ENCODE measurements at regions not wholly inside any gene's neighbourhood (a gene's known extent, or its start where the extent isn't known, plus 50 kb on each side); places are given as distances from the start of the nearest gene placed in this dataset.

DNA sequence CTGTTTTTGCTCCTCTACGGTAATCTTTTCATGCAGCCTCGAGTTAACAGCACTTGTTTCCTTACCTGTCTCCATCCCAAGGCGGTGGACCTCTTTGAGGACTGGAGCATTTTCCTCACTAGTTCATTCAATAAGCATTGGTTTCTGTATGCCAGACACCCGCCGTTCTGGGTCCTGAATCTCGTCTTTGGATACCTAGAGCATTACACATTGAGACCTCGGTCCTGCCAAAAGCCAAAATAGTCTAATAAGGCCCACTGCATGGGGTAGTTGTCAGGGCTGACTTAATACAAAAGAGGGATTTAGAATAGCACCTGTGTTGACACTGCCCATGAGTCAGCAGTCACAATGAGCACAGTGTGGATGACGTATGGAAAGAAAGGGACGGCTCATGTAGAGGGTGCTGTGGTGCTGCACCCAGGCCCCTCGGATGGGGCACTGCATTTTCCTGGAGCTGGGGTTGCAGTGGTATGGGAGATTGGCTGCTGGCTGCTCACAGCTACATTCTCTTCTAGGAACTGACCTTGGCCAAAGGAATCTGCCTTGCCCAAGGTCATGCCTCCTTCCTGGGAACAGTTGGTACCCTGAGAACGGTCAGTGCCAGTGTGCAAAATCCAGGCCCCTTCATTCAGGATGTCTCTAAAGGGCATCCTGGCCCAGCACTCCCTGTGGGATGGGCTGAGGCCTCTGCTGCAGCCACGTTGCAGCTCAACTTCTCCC is 126.9 kb upstream of the NCK2 start:
- DNase-seq: no peak

DNA sequence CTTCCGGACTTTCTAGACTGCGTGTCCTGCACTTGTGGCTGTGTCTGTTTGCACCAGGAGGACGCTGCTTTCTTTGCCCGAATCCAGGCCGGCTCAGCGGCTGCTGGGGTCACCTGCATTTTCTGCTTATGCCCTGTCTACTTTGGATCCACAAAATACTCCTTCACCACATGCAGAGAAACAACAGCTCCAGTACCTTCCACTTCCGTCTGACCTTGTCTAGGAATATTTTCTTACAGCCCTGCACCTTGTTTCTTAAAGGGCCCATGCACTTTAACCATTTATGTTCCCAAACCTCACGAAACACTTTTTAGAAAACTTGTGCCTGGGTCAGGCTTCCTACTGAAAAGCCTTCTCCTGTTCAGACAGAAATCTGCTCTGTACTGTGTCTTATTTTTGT is 129.4 kb upstream of the NCK2 start:
- DNase-seq: no peak

DNA sequence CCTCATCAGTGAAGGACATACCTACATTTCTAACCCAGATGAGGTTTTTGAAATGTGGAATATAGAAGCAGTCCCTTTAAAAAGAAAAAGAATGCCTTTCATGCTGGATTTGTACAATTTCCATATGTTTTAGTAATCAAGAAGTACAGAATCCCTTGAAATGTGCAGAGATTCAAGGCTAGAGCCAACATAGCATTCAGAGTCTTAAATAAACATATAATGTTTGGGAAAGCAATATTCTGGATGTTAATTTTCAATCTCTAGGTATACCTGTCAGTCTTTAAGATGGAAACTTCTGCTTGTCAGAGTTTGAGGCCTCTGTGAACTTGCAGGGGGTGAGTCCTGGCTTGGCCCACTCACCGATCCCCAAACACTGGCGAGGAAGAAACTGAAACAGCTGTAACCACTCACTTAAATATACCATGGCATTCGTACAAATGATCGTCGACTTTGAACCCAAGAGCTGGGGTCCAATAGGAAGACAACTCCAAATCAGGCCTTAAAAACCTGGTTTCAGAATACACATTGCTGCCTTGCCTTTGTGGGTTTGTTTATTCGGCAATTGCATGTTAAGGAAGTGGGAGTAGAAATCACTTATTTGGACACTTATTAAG is 132.8 kb upstream of the NCK2 start:
- no peak for DNase-seq

DNA sequence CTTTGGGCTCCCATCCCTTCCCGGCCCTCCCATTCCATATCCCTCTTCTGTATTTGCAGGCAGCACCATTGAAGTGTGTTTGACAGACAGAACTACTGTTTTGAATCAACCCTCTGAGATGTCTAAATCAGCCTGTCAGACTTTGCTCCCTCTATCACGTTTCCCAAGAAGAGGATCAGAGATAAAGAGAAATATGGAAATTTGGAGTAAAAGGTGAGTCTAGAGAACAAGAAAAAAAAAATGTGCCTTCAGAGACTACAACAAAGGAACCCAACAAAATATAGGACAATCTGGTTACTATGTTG is 133.4 kb upstream of the NCK2 start:
- DNase-seq: no peak

DNA sequence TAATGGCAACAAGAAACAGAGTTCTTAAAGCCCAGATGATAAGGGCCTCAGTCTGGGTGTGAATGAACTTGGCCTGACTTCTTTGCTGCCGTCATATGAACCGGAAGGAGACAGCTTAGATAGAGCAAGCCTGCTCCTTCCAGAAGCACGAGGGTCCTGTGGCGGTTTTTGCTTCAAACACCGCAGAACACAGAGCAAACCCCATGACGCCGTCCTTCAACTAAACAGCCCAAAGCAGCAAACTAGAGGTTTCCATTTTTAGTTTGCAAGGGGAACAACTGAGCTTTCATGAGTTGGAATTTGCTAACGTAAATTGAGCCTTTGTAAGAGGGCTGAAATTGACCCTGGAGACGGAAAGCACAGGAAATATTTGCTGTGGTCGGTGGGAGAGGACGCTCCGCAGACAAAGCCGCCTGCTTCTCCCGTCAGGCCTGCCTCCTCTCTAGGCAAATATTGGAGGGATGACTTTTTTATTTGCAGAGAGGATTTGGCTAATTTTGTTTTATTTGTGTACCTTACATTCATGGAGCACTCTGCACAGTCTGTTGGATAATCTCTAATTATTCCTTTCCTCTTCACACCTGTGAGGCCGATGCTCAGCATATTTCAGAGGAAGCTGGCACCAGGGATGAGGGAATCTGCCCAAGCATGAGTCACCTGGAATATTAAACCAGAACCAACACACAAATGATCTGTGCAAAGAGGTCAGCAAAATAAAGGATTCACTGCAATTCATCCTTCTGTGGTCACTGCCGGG is 134.0 kb upstream of the NCK2 start:
- DNase-seq: no peak

DNA sequence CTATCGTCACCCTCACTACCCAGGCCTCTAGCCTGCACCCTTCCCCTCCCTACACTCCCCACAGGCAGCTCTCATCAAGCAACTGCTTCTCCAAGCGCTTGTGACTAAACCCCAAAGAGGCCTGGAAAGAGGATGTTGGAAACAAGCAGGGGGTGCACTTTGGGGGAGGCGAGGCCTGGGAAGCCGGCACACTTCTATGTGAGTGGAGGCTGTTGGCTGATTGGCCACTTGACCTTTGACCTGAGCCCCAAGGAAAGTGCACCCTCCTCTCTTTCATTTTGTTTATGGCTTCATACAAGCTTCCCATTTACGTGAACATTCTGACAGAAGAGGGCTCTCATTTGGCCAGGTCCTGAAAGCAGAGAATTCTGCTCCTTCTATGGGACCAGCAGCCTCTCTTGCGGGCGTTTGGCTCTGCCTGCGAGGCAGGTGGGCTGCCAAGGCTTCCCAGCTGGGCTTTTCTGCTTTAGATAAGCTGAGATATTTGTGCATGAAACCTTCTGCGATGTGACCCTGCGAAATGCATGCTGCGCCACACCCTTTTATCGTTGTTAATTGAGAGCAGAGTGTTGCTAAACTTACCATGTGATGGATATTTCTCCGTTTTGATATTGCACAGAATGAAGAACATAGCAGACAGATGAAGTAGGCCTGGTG is 134.8 kb upstream of the NCK2 start:
- DNase-seq: no peak

DNA sequence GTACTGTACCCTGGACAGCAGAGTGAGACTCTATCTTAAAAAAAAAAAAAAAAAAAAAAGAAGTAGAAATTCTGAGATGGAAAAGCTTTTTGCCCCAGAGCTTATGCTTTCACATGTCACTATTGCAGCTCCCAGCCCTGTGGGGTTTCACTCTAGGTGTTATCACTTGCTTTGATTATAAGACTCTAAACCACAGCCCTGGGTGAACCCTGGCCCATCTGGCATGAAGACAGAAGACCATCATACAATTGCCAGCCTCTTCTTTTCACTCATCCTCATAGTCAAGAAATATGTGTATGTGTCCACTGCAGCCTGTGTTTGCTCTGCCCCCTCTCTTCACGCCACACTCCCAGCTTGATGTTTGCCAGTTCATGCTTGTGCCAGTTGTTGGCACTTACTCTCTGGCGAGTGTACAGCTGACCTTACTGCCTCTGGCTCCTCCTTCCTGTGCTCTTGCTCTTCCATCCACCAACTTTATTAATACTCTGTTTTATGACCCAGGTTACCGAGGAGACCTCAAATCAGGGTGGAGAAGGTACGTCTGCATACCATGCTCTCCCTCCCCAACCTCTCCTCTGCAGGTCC is 136.7 kb upstream of the NCK2 start:
- no peak for DNase-seq

DNA sequence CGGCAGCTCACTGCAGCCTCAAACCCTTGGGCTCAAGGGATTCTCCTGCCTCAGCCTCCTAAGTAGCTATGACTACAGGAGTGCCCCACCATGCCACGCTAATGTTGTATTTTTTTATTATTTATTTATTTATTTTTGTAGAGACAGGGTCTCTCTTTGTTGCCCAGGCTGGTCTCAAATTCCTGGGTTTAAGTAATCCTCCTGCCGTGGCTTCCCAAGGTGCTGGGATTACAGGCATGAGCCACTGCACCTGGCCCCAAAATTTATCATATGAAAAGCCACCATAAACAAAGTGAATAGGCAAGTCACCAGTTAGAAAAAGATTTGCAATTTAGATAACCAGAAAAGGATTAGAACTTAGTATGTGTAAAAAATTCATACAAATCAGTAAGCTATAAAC is 138.6 kb upstream of the NCK2 start:
- no peak for DNase-seq

DNA sequence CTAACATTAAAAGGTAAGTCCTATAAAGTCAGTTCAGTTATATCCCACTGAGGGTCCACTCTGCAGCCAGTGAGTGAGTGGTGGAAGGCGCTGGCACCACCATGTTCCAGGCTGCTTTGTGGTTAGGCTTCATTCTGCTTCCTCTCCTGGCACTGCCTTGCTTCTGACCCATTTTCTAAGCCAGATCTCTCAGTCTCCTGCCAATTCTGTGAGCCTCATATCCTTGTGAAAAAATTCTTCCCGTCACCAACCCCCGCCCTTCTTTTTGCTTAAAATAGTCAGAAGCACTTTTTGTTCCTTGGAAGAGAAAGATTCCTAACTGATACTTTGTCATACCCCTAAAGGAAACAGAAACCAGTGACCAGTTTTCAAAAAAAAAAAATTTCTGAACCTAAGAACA is 139.8 kb upstream of the NCK2 start:
- DNase-seq: no peak

DNA sequence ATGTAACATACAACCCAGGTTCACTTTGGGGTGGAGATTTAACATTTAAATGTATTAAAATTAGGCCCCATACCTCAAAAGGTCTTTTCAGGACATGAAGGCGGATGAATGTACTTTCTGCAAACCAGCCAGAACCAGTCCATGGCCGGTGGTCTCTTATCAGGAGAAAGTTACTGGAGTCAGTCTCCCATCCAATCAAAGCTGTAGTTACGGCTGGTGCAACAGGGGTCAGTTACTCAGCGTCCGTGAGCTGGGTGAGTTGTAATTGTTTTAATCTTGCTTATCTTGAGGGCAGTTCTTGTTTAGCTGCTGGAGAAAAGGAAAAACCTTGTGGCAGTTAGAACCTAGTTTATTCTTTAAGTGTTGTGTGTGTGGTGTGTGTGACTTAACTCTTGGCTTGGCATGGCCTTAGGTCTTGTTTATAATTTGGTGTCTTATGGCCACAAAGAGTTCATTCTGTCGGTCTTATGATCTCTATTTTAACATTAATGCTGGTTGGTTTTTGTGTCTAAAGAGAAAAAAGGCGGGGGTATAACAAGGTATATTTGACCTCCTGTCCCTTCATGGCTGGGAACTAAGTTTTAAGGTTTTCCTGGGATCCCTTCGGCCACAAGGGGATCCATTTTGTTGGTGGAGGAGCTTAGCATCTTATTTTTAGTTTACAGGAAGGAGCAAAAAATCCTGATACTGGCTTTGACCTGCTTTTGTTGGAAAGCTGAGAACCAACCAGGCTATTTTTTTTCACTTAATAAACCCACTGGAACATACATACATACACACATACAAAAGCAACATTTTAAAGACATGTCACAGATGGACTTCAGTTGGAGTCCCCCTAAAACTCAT is 143.5 kb upstream of the NCK2 start:
- DNase-seq: no peak

DNA sequence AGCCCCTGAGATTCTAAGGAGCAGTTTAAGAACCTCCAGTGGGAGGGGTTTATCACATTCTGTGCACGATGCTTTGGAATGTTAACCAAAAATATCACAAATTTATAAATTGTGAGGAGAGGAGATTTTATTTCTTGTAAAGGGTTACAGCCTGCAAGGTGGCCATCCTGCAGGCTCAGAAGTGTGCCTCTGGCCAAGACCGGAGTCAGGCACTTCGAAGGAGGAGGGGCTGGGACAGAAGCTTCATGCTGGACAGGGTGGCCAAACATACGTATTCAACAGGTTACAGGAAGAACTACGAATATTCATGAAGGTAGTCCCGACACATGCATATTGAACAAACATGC is 144.1 kb upstream of the NCK2 start:
- DNase-seq: no peak

DNA sequence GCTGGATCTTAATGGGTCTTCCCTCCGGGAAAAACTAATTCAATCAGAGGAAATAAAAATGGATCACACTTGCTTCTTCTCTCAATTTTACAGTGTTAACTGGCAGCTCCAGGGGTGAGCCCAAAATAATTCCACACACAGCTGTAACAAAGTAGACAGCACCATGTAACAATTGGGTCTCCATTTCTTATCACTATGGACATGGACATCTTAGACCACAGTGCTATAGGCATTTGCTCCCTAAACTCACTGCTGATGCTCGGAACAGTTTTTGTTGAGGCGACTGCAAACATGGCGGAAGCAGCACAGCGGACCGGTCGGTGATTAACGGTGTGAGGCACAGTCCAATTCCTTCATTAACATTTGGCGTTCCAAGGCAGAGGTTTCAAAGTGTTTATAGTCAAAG is 144.7 kb upstream of the NCK2 start:
- DNase-seq: no peak

DNA sequence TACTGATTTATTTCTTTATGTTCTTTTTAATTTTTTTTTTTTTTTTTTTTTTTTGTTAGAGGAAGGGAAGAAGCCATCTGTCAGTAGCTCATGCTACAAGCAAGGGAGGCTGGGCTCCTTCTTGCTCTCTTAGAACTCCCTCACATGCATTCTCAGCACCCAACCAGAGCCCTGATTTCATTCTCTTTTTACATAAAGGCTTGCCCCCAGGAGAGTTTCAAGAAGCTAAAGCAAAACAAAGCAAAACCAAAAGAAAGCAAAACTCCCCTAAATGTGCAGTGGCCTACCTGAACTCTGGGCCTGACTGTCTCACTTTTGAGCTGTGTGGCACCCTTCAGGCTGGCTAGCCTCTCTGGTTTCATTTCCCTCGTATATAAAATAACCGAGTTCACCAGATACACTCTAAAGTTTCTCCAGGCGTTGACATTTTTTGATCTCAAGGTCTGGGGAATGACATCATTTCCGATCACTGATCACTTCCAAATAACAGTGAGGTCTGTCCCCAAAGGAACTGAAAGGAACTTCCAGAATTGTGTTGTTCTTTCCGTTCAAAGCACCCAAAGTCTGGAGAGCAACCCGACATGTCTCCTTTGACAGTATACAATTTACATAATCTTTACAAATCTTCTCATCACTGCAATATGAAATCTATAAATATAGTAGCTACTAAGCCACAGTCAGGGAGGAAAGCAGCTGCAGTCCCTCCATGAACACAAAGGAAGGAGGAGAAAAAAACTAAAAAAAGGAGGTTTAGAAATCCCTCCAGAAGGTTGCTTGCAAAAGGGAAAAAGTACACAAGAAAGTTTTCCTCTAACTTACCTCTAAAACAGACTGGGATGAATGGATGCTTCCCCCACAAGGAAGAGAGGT is 145.6 kb upstream of the NCK2 start:
- DNase-seq: no peak

DNA sequence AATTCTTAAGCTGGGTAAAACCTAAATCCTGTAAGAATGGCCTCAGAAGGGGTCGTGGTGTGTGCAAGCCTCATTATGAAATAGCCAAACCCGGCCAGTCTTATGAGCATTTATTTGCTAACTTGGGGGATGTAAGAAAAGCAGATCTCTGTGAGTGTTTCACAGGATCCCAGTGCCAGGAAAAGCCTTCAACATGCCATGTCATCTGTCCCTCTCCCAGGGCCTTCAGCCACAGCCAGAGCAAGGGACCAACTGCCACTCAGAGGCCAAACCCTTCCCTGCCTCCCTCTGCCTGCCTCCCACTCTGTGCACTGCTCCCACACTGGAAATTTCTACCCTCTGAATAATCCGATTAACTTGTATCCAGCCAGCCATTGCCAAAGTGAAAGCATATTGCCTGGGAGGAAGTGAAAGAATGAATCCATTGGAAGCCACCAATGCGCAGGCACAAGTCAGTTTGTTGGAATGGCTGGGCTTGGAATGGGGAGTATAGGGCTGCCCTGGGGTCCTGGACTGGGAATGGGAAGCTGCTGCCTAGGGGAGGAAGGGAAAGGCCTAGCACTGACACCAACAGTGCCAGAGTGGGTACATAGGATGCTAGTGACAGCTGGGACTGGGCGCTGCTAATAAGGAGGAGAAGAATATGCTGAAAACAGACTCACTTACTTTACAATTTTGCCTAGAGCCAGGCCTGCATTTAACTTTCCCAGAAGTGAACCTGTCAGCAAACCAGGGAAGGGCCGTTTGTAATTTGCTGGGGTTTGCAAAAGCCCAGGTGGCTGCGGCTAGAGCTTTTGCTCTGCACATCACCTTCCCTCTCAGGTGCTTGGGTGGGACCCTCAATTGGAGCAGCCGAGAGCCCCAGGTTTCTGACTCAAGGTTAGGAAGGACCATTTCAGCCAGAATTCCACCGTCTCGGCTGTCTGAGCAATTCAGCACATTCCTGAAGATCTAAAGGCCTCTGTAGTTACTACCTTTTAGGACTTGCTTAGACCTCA is 146.6 kb upstream of the NCK2 start:
- DNase-seq: no peak

DNA sequence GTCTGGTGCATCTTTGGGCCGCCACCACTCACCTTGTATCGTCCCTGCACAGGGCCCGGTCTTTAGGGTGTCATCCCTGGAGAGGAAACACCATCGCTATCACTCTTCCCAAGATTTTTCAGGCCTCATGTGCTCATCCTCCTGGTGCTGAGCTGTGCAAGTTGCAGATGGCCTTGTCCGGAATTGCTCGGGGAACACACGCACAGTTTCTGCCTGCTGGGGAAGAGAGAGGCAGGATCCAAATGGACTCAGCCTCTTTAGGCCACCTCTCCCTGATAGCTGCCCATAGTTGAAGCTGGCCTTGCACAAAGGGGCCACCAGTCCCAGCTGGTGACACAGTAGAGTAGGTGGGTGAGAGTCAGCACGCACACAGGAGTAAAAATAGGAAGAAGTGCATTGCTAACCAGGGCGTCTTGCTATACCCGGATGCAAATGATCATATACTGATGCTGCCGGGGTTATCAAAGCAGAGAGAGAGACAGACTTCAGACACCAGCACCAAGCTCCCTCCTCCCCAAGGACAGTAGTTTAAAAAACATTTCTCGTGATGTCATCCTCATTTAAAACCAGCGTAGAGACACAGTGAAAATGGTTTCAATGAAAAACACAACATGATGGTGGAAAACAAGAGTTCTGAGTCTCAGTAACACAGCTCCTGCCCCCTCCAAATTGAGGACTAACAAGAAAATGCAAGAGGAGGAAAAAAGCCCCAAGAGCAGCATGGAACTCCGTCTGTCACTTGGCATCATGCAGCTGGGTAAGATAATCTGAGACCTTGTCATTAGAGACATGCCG is 147.5 kb upstream of the NCK2 start:
- DNase-seq: no peak

DNA sequence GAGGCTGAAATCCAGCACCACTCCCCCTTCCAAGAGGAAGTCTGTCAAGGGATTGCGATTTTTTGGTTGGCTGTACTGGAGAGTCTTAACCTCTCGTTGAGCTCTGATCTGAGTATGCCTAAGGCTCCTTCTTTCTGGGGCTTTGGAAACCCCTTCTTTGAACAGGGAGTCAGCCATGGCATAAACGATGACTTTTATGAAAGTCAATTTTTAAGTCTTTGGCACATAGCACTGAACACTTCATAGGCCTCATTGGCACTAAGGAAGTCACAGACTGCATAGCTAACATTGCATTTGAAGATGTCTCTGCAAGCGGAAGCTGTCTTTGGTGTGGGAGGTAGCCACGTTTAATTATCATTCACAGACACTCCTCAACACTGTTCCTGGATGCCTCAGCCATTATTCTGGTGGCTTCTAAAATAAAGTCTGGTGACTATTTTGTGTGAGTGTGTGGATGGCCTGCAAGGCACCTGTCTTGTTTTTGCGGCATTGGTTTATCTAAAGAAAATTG is 148.2 kb upstream of the NCK2 start:
- no peak for DNase-seq

DNA sequence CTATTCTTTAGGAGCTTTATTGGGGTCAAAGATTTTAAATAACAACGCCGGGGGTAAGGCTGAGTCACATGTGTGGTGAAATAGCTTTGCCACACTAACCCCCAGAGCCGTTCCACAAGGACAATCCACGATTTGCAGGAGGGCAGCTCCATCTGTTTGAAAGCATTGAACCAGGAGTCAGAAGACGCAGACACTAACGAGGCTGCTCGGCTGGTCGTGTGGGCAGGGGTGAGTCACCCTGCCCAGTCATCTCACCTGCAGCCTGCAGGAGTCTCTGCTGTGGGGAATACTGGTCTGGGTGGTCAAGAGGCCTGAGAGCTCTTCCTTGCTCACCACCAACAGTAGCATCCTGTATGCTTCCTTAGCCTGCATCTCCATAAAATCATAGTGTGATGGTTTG is 149.2 kb upstream of the NCK2 start:
- DNase-seq: no peak

DNA sequence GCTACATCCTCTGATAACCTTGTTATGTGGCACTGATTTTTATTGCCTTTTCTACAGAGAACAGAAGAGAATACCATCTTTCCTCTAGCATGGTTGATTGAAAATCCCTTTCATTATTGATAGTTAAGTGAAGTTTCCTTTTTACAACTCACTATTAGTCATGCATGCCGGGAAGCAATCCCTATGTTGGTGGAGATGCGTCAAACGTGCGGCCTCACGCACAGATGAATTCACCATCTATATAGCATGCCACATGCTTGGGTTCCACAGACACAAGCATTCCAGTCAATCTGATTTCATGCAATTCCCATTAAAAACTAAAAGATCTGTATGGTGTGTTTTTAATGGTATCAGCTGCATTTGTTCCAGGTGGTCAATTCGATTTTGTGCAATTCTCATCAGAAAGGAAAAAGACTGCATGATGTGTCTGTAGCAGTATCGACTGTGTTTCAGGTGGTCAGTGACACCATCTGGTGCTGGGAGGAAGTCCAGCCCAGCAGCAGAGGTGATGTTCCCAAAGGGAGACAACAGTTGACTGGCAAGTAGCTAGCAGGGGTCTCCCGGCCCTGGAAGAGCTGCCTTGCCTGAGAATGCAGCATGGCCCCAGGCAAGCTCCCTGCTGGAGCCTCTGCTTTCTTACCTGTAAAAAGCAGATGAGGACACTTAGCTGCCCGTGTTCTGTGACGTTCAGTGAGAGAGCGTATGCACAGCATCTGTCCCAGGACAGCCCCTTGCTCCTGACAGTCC is 151.3 kb upstream of the NCK2 start:
- no peak for DNase-seq

DNA sequence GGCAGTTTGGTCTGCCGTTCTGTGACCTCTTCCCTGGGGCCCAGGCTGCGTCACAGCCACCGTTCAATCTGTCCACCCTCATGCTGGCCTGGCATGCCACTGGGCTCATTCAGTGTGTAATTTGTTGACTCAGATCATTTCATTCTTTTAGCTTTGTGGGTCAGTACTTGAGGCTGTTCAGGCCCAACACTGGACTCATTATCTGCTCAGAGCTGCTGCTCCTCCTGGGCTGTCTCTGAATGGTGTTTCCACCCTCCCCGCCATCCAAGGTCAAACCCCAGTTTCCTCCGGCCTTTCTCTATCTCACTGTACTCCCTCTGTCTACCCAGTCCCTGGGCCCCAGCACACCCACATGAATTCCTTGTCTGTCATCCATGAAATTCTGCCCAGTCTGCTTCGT is 152.4 kb upstream of the NCK2 start:
- no peak for DNase-seq
